ENCODE measurements at regions not wholly inside any gene's neighbourhood (a gene's known extent, or its start where the extent isn't known, plus 50 kb on each side); places are given as distances from the start of the nearest gene placed in this dataset.

DNA sequence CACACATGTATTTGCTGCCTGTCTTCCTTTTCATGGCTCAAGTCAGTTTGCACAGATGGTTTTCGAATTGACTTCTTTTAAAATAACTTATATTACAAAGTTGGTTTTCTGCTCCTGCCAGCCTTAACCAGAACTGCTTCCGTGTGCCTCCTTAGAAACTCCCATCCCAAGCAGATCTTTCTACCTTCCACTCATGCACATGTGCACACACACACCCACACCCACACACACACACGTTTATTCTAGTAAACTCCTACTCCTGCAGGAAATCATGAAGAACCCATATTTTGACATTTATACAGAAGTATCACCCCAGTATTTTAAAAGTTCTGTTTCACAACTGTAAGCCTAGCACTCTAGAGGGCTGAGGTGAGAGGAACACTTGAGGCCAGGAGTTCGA is 329.5 kb upstream of the SOX9 start:
- Histone ChIP-seq H3K4me3 (ENCODE audit: insufficient read depth, low read depth, low read length) (no peak overlapping the region), H2BK5ac (ENCODE audit: low read depth, low read length, poor library complexity, severe bottlenecking) (no peak overlapping the region), H2AFZ (replicated peaks; ENCODE audit: low read length, poor library complexity) (no peak overlapping the region), H3K9me1 (ENCODE audit: insufficient read depth, low read length) (no peaks in the 10 kb centered on the region), H3K18ac (ENCODE audit: low read depth, low read length) (no peak overlapping the region), H3K4me1 (ENCODE audit: control insufficient read depth, insufficient read depth, low read length) (no peaks in the 10 kb centered on the region), H3K36me3 (ENCODE audit: control insufficient read depth, insufficient read depth, low read length) (no peaks in the 10 kb centered on the region), H3K23ac (ENCODE audit: low read depth, low read length) (no peak overlapping the region), H3K4me2 (ENCODE audit: low read depth, low read length) (no peak overlapping the region), H2AK5ac (ENCODE audit: low read depth, low read length) (no peak overlapping the region), H3K14ac (replicated peaks; ENCODE audit: low read depth, low read length) (no peak overlapping the region), H3K56ac (ENCODE audit: extremely low read depth, insufficient read depth, low read length) (no peak overlapping the region), H3K9ac (ENCODE audit: low read depth, low read length) (no peak overlapping the region), H4K20me1 (ENCODE audit: insufficient read depth, low read length) (no peaks in the 10 kb centered on the region), H3K27me3 (ENCODE audit: control insufficient read depth, insufficient read depth, low read length) (peaks cover 1% of the 10 kb centered on the region; the same call in 1 of the 2 replicates), H4K91ac (ENCODE audit: insufficient read depth, low read depth, low read length) (no peak overlapping the region), H4K5ac (ENCODE audit: low read depth, low read length) (no peak overlapping the region), H2BK120ac (ENCODE audit: low read depth, low read length) (no peak overlapping the region), H2BK20ac (ENCODE audit: low read depth, low read length) (no peak overlapping the region), H2AK9ac (replicated peaks; ENCODE audit: low read depth, low read length, poor library complexity) (no peak overlapping the region), H3K27ac (ENCODE audit: insufficient read depth, low read length) (no peak overlapping the region), H3K79me1 (ENCODE audit: low read depth in 1 of 2, low read length in 2 of 2) (no peaks in the 10 kb centered on the region), H2BK15ac (ENCODE audit: low read depth, low read length) (no peak overlapping the region), H4K8ac (ENCODE audit: low read depth in 2 of 2, low read length in 2 of 2) (no peak overlapping the region), H3K9me3 (ENCODE audit: control insufficient read depth, insufficient read depth, low read length) (no peaks in the 10 kb centered on the region), H3K4ac (ENCODE audit: low read depth, low read length) (no peak overlapping the region)
- no peak for DNase-seq
- in situ Hi-C loops (cut with MboI; ENCODE audit: low sequenced_read_pairs): no loop called here
- ChIA-PET CTCF (no interaction called here), POLR2A (ENCODE audit: unreplicated experiment) (no interaction called here)
- intact Hi-C loops (cut with micrococcal nuclease): no loop called here
- no peak for TF ChIP-seq MAFK (IDR thresholded peaks at IDR 0.05; ENCODE audit: low read depth, low read length)
- TF ChIP-seq FOS (IDR thresholded peaks at IDR 0.05; ENCODE audit: low read depth, low read length): no peak
- TF ChIP-seq, protein P1, sequence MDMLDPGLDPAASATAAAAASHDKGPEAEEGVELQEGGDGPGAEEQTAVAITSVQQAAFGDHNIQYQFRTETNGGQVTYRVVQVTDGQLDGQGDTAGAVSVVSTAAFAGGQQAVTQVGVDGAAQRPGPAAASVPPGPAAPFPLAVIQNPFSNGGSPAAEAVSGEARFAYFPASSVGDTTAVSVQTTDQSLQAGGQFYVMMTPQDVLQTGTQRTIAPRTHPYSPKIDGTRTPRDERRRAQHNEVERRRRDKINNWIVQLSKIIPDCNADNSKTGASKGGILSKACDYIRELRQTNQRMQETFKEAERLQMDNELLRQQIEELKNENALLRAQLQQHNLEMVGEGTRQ (IDR thresholded peaks at IDR 0.05; ENCODE audit: low read depth, low read length): no peak
- TF ChIP-seq MXI1 (IDR thresholded peaks at IDR 0.05; ENCODE audit: borderline replicate concordance, low read depth, low read length): no peak
- TF ChIP-seq RFX5 (IDR thresholded peaks at IDR 0.05; ENCODE audit: low read depth, low read length): no peak
- TF ChIP-seq SMC3 (IDR thresholded peaks at IDR 0.05; ENCODE audit: low read depth, low read length): no peak
- TF ChIP-seq RCOR1 (IDR thresholded peaks at IDR 0.05; ENCODE audit: insufficient replicate concordance, low read length): no peak
- no peak for TF ChIP-seq RAD21 (IDR thresholded peaks at IDR 0.05; ENCODE audit: low read length)
- TF ChIP-seq, protein P2, sequence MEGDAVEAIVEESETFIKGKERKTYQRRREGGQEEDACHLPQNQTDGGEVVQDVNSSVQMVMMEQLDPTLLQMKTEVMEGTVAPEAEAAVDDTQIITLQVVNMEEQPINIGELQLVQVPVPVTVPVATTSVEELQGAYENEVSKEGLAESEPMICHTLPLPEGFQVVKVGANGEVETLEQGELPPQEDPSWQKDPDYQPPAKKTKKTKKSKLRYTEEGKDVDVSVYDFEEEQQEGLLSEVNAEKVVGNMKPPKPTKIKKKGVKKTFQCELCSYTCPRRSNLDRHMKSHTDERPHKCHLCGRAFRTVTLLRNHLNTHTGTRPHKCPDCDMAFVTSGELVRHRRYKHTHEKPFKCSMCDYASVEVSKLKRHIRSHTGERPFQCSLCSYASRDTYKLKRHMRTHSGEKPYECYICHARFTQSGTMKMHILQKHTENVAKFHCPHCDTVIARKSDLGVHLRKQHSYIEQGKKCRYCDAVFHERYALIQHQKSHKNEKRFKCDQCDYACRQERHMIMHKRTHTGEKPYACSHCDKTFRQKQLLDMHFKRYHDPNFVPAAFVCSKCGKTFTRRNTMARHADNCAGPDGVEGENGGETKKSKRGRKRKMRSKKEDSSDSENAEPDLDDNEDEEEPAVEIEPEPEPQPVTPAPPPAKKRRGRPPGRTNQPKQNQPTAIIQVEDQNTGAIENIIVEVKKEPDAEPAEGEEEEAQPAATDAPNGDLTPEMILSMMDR (conservative IDR thresholded peaks at IDR 0.05; ENCODE audit: low read depth, low read length): no peak
- no peak for TF ChIP-seq BHLHE40 (IDR thresholded peaks at IDR 0.05; ENCODE audit: low read depth, low read length)
- dilution Hi-C loops (cut with HindIII; ENCODE audit: low sequenced_read_pairs, unreplicated experiment): no loop called here
- WGBS, 2 experiments (ENCODE audit: extremely low coverage in 2 of 2, insufficient read length in 1 of 2): no CpG with 5 or more reads among the region's 4 CpGs
- ATAC-seq (ENCODE audit: low read depth): no peak
- no TSS peak for BruUV-seq (replicated peaks)

All from IMR-90 (cell line).